GM23338 (cell line): ENCODE measurements at regions not wholly inside any gene's neighbourhood (a gene's known extent, or its start where the extent isn't known, plus 50 kb on each side); places are given as distances from the start of the nearest gene placed in this dataset.

Experiments
- ATAC-seq: fragments of 200-7000 bp; cut with Tn5 transposase; 3 replicates; pipeline ENCODE4 v1.9.1; 2020
- DNase-seq: peaks from one replicate; pipeline ENCODE4 v3.0.0-alpha.2; 2015; ENCODE audit warnings: low spot score
- H2AFZ ChIP-seq: fragments of 200-600 bp; sonication (generic); 2 replicates; pipeline ENCODE4 v1.8.0; 2016; ENCODE audit warnings: antibody characterized with exemption, mild to moderate bottlenecking, moderate library complexity
- H3F3A ChIP-seq: fragments of 200-600 bp; sonication (generic); replicated peaks from 2 replicates; pipeline ENCODE4 v1.8.0; 2017; ENCODE audit warnings: antibody characterized with exemption, mixed run types, low read depth
- H3K27ac ChIP-seq: fragments of 200-600 bp; sonication (generic); 2 replicates; pipeline ENCODE4 v1.6.1; 2016; ENCODE audit warnings: low read depth
- H3K27me3 ChIP-seq: fragments of 200-600 bp; sonication (generic); 2 replicates; pipeline ENCODE4 v1.8.0; 2016; ENCODE audit warnings: mild to moderate bottlenecking, mixed run types, moderate library complexity; ENCODE audit not compliant: insufficient read depth
- H3K36me3 ChIP-seq: fragments of 200-600 bp; sonication (generic); 2 replicates; pipeline ENCODE4 v1.8.0; 2016; ENCODE audit warnings: mild to moderate bottlenecking; ENCODE audit not compliant: insufficient read depth
- H3K4me1 ChIP-seq: fragments of 200-600 bp; sonication (generic); 2 replicates; pipeline ENCODE4 v1.8.0; 2016; ENCODE audit warnings: mild to moderate bottlenecking, moderate library complexity; ENCODE audit not compliant: insufficient read depth
- H3K4me2 ChIP-seq: fragments of 200-600 bp; sonication (generic); 2 replicates; pipeline ENCODE4 v1.7.1; 2017; ENCODE audit warnings: mixed run types
- H3K4me3 ChIP-seq: fragments of 200-600 bp; sonication (generic); 2 replicates; pipeline ENCODE4 v1.6.1; 2016; ENCODE audit warnings: mixed run types
- H3K79me2 ChIP-seq: fragments of 200-600 bp; sonication (generic); replicated peaks from 2 replicates; pipeline ENCODE4 v1.8.0; 2017; ENCODE audit warnings: mild to moderate bottlenecking; ENCODE audit not compliant: insufficient read depth
- H3K9me2 ChIP-seq: fragments of 200-600 bp; sonication (generic); 2 replicates; pipeline ENCODE4 v1.8.0; 2017; ENCODE audit not compliant: insufficient read depth
- H4K20me1 ChIP-seq: fragments of 200-600 bp; sonication (generic); replicated peaks from 2 replicates; pipeline ENCODE4 v1.8.0; 2017; ENCODE audit warnings: mild to moderate bottlenecking; ENCODE audit not compliant: insufficient read depth
- H3K27ac Mint-ChIP-seq: 2 replicates; pipeline ENCODE4 v1.8.0; 2020; ENCODE audit warnings: inconsistent platforms, mild to moderate bottlenecking, moderate library complexity, mixed read lengths
- H3K27me3 Mint-ChIP-seq: 3 replicates; pipeline ENCODE4 v1.8.0; 2022; ENCODE audit warnings: low read depth, mild to moderate bottlenecking, moderate library complexity, mixed read lengths, inconsistent platforms; ENCODE audit not compliant: insufficient read depth, poor library complexity
- H3K36me3 Mint-ChIP-seq: 3 replicates; pipeline ENCODE4 v1.8.0; 2021; ENCODE audit warnings: low read depth, mild to moderate bottlenecking, inconsistent platforms, moderate library complexity, mixed read lengths
- H3K4me1 Mint-ChIP-seq: 3 replicates; pipeline ENCODE4 v1.8.0; 2020; ENCODE audit warnings: mild to moderate bottlenecking, inconsistent platforms, mixed read lengths
- H3K4me3 Mint-ChIP-seq: 3 replicates; pipeline ENCODE4 v1.8.0; 2021; ENCODE audit warnings: moderate library complexity, mild to moderate bottlenecking, inconsistent platforms, mixed read lengths
- H3K9me3 Mint-ChIP-seq: 3 replicates; pipeline ENCODE4 v1.8.0; 2020; ENCODE audit warnings: moderate library complexity, mild to moderate bottlenecking, inconsistent platforms, mixed read lengths
- CREB1 ChIP-seq: fragments of 250-450 bp; sonication (Bioruptor Pico); IDR thresholded peaks from 2 replicates; pipeline ENCODE4 v1.5.0; 2020; ENCODE audit warnings: low read depth, mild to moderate bottlenecking, moderate library complexity
- CTCF ChIP-seq, 2 experiments: fragments of 200-600 bp in 1 of 2; sonication (generic) in 1 of 2; conservative IDR thresholded peaks; 2 replicates each; pipeline versions ENCODE4 v1.5.1 to v1.6.1; 2016 to 2017; ENCODE audit warnings: antibody characterized with exemption in 2 of 2, low read depth in 2 of 2, mild to moderate bottlenecking in 2 of 2, moderate library complexity in 1 of 2
- ETS1 ChIP-seq: IDR thresholded peaks from 2 replicates; pipeline ENCODE4 v1.6.1; 2016; ENCODE audit warnings: antibody characterized with exemption
- EZH2 ChIP-seq: fragments of 200-600 bp; sonication (generic); IDR thresholded peaks from one replicate; pipeline ENCODE4 v1.8.0; 2017; ENCODE audit warnings: antibody characterized with exemption, mild to moderate bottlenecking, low read depth; ENCODE audit not compliant: unreplicated experiment
- EZH2phosphoT487 ChIP-seq: fragments of 200-600 bp; sonication (generic); IDR thresholded peaks from one replicate; pipeline ENCODE4 v1.8.1; 2018; ENCODE audit warnings: antibody characterized with exemption; ENCODE audit not compliant: unreplicated experiment
- JUNB ChIP-seq: IDR thresholded peaks from one replicate; pipeline ENCODE4 v1.6.1; 2016; ENCODE audit warnings: antibody characterized with exemption; ENCODE audit not compliant: unreplicated experiment
- NANOG ChIP-seq: IDR thresholded peaks from 2 replicates; pipeline ENCODE4 v1.6.1; 2016; ENCODE audit warnings: antibody characterized with exemption, borderline replicate concordance
- POLR2AphosphoS5 ChIP-seq: IDR thresholded peaks from 2 replicates; pipeline ENCODE4 v1.6.1; 2016; ENCODE audit warnings: antibody characterized with exemption, low read depth
- REST ChIP-seq: IDR thresholded peaks from one replicate; pipeline ENCODE4 v1.6.1; 2018; ENCODE audit warnings: antibody characterized with exemption; ENCODE audit not compliant: unreplicated experiment
- STAT1 ChIP-seq: IDR thresholded peaks from one replicate; pipeline ENCODE4 v1.6.1; 2016; ENCODE audit warnings: antibody characterized with exemption; ENCODE audit not compliant: unreplicated experiment
- ZNF114 ChIP-seq: fragments of 250-450 bp; sonication (Bioruptor Pico); IDR thresholded peaks from 2 replicates; pipeline ENCODE4 v1.5.0; 2020; ENCODE audit warnings: mild to moderate bottlenecking, moderate library complexity
- ZNF331 ChIP-seq: fragments of 250-450 bp; sonication (Bioruptor Pico); IDR thresholded peaks from 2 replicates; pipeline ENCODE4 v1.5.0; 2020; ENCODE audit warnings: low read depth, mild to moderate bottlenecking, moderate library complexity
- ZNF462 ChIP-seq: fragments of 250-450 bp; sonication (Bioruptor Pico); IDR thresholded peaks from 2 replicates; pipeline ENCODE4 v1.5.0; 2020; ENCODE audit warnings: mild to moderate bottlenecking, moderate library complexity

GRCh38 chr2:22175003-22175402 lies 1051.2 kb downstream of the TDRD15 start:
- no peaks in the 10 kb centered on the region for H3K27me3 Mint-ChIP-seq
- H3K36me3 Mint-ChIP-seq = no peaks in the 10 kb centered on the region

More at GRCh38 chr2:22175003-22175402, 1051.2 kb downstream of the TDRD15 start:
- Histone ChIP-seq H3K27me3 (no peaks in the 10 kb centered on the region), H3K79me2 (no peaks in the 10 kb centered on the region), H3K36me3 (no peaks in the 10 kb centered on the region), H3K4me2 (no peak overlapping the region), H3K4me1 (no peaks in the 10 kb centered on the region), H3K27ac (no peak overlapping the region), H3F3A (no peaks in the 10 kb centered on the region), H3K9me2 (no peaks in the 10 kb centered on the region), H4K20me1 (no peaks in the 10 kb centered on the region), H2AFZ (no peak overlapping the region), H3K4me3 (no peak overlapping the region)
- H3K4me1 Mint-ChIP-seq = no peaks in the 10 kb centered on the region
- H3K9me3 Mint-ChIP-seq = no peaks in the 10 kb centered on the region; the same call in 2 of the 3 replicates
- TF ChIP-seq ZNF462 (CRISPR knock-in tag) (no peak), ETS1 (no peak), POLR2AphosphoS5 (no peak), REST (no peak), EZH2 (no peak), CREB1 (CRISPR knock-in tag) (no peak), ZNF114 (CRISPR knock-in tag) (no peak), EZH2phosphoT487 (no peak), STAT1 (no peak), ZNF331 (CRISPR knock-in tag) (no peak), JUNB (no peak), CTCF (conservative IDR thresholded peaks at IDR 0.05; ENCODE audit: low read depth in 2 of 2) (no peak), NANOG (no peak)
- no peak for ATAC-seq
- no peak for DNase-seq
- H3K27ac Mint-ChIP-seq = no peak overlapping the region
- H3K4me3 Mint-ChIP-seq = no peak overlapping the region
